Fibroblast of skin of left quadriceps (primary cell): ENCODE measurements at regions not wholly inside any gene's neighbourhood (a gene's known extent, or its start where the extent isn't known, plus 50 kb on each side); places are given as distances from the start of the nearest gene placed in this dataset.

Source experiments
- DNase-seq, 2 experiments: peaks; one replicate each; pipeline ENCODE4 v3.0.0-alpha.2; 2013; ENCODE audit warnings: low read depth in 2 of 2

DNA sequence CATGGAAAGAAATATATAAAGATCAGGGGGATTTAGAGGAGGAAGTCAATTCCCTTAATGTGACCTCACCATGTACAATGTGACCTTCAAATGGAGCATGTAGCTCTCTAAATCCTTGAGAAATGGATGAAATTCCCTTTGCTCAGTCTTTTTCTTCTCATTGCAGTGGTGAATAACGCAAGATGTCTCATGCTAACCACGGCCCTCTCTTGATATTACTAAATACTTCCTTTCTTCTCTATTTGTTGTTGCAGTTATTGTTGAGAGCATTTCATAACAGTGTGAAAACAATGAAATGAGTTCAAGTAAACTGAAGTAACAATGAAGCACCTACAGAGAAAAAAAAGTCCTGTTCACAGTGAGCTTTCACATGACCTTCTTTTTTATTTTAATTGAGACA, 55.6 kb downstream of the ZNF281 start:
- DNase-seq, result no peak

DNA sequence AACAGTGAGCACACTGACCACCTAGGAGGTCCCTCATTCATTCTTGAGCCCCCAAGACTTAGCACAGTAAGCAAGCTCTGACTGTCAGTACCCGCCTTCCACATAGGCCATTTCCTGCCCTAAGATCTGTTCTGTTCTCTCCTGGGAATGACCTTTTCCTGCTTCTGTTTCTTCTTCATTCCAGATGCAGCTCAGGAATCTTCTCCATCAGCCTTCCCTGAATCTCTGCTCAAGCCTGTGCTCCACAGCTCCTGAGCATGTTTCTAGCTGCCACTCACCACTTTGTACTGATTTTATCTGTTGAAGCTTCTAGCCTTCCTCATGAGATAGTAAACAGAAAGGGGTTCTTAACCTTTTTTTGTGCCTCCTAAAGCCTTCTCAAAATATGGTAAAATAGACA, 56.6 kb downstream of the ZNF281 start:
- DNase-seq, result peak in 1 of 2 experiments; percentile 41

DNA sequence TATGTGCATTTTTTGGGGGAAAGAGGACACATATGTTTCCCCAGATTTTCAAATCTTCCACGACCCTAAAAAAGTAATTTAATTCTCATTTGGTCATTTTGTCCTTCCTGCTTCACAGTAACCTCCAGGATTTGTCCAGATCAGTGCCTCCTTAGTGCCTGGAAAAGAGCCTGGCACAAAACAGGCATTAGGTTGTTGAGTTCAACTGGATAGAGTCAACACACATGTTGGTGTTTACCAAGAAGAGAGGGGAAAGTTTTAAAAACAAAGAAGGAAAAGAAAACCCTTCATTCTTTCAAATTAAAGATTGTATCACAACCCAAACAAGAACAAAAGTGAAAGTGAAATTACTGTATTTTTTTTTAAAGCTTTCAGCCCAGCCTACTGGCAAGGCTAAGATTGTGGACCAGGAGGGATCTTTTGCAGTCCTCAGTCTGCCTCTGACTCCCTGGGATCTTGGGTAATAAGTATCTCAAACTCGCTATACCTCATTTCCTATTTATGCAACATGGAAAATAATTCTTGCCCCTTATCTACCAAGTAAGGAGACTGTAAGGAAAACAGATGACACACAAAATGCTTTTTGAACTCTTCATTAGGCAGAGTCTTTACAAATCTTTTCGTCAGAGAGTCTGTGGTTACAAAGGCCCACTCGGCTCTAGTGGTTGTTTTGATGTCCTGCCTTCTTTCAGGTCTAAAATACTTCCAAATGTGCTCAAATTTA, 57.8 kb downstream of the ZNF281 start:
- DNase-seq, result peak; percentile 98 to 99

DNA sequence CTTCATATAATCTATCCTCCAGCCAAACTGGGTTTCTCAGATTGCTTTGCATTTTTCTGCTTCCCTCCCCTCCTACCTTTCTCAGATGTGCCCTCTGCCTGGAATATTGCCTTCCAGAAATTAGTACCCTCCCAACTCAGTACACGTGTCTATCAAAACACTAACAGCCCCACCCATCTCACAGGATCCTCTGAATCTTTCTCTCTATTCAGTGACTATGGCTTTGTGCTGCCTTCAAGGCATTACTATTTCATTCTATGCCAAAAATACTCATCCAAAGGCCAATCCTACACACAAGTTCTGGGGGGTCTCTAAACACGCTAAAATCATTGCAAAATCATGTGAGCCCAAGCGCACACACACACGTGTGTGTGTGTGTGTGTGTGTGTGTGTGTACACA, 58.4 kb downstream of the ZNF281 start:
- DNase-seq, result no peak

DNA sequence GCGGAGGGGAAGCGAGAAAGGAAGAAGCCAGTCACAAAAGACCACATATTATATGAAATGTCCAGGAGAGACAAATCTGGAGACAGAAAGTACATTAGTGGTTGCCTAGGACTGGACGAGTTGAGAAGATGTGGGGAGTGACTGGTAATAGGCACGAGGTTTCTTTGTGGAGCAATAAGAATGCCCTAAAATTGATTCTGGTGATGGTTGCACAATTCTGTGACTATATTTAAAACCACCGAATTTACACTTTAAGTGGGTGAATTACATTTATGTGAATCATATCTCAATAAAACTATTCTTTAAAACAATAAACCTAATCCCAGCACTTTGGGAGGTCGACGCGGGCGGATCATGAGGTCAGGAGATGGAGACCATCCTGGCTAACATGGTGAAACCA, 63.1 kb downstream of the ZNF281 start:
- DNase-seq, result peak in 1 of 2 experiments; percentile 47

DNA sequence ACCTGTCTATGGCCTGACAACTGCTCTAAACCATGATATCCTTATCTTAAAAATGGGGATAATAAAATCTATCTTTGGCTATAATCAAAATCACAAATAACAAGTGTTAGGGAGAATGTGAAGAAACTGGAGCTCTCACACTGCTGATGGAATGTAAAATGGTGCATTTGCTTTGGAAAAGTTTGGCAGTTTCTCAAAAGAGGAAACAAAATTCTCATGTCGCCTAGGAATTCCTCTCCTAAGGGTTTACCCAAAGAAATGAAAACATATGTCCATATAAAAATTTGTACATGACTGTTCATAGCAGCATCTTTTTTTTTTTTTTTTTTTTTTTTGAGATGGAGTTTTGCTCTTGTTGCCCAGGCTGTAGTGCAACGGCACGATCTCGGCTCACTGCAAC, 64.3 kb downstream of the ZNF281 start:
- DNase-seq, result peak; percentile 68 to 69

DNA sequence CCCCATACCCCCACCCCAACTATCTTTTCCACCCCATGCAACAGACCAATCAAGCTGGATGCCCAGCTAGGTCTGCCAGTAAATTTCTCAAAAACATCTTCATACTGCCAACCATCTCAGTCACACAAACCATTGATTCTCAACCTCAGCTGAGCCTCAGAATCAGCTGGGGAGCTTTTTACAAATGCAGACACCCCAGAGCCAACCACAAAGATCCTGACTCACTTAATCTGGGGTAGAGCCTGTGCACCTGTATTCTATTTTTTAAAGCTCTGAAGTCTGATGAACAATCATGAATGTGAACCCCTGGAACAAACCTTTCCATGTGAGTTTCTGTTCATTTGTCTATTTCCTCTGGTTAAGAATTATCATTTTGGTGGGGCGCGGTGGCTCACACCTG, 66.0 kb downstream of the ZNF281 start:
- DNase-seq, result no peak

DNA sequence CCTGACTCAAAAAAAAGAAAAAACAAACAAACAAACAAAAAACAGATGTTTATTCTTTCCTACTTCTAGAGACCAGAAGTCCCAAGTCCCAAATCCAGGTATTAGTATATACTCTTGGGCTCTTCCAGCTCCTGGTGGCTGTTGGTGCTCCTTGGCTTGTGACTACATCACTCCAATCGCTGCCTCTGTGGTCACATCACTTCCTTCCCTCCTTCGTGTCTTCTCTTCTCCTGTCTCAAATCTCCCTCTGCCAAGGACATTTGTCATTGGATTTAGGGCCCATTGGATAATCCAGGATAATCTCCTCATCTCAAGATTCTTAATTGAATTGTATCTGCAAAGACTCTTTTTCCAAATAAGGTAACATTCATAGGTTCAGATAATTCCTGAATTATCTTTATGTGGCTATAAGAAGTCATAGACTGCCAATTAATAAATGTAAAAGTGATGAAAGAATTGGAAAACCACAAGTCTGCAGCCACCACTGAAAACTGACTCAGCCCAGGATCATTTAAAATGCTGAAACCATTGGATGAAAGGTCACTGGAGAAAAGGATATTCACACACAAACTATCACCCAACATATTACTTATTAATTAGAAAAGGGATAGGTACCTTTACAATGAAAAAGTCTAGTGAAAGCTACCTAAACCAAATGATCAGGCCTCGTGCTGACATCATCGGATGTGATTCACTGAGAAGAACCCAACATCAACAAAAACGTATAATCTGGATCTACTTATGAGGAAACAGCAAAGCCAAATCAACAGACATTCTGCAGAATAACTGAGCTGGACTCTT, 67.1 kb downstream of the ZNF281 start:
- peak; percentile 76 to 77 for DNase-seq

DNA sequence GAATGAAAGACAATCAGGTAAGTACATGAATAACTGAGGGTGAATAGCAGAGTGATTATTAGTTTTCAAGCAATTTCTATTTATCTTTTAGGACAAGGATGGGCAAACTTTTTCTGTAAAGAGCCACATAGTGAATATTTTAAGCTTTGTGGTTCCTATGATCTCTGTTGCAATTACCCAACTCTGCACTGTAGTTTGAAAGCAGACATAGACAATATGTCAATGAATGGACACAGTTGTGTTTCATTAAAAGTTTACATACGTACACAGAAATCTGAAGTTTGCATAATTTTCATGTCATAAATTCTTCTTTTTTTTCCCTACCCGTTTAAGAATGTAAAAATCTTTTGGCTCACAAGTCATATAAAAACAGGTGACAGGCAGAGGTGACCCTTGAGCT, 71.4 kb downstream of the ZNF281 start:
- peak in 1 of 2 experiments; percentile 48 for DNase-seq

DNA sequence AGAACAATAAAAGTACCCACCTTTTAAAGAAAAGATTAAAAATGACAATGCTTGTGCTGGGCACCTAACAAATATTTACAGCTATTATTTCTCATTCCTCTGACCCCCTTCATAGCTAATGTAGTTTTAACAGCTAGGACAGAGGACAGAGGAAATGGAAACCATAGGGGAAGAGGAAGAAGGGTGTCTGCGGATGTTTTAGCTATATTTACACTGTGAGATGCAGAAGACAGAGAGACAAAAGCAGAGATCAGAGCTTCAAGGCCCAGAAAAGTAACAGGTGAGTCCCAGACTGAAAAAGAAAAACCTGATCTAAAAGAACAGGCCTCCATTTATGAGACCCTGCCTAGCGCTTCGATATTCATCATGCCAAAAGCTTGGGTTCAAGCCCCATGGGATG, 72.0 kb downstream of the ZNF281 start:
- no peak for DNase-seq

DNA sequence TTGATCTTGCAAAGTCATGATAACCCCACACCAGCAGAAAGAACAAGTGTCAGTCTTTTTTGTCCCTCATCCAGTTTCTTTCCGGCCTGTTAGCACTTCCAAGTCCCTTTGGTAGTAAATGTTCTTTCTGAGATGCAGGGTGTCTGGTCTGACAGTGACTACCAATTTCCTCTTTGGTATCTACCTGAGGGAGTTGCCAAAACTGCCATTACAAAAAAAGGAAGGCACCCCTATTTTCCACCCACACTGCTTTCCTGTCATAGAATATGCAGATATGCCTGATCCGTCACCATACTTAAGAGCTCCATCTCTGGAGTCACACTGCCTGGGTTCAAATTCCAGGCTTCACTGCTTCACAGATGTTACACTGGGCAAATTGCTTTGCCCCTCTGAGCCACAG, 72.4 kb downstream of the ZNF281 start:
- DNase-seq, result no peak

DNA sequence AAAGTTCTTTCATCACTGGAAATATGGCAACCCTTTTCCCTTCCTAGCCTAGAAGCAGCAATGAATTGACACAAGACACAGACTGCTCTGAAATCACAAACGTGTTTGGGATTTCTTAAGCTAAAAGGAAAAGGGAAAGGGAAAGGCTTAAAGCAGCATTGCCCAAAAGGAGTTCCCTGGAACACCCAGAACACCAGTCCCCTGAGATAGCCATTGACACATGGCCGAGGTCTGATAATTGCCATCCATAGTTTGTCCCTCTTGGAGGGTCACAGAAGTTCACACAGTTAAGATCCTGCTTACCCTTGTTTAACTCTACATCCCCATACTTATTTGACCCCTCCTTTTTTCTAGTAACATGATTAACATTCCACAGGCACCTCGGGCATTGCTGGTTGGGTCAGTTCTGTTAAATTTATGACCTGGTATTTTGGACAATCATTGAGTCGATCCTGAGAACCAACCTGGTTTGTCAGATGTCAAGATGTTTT, 72.9 kb downstream of the ZNF281 start:
- no peak for DNase-seq

DNA sequence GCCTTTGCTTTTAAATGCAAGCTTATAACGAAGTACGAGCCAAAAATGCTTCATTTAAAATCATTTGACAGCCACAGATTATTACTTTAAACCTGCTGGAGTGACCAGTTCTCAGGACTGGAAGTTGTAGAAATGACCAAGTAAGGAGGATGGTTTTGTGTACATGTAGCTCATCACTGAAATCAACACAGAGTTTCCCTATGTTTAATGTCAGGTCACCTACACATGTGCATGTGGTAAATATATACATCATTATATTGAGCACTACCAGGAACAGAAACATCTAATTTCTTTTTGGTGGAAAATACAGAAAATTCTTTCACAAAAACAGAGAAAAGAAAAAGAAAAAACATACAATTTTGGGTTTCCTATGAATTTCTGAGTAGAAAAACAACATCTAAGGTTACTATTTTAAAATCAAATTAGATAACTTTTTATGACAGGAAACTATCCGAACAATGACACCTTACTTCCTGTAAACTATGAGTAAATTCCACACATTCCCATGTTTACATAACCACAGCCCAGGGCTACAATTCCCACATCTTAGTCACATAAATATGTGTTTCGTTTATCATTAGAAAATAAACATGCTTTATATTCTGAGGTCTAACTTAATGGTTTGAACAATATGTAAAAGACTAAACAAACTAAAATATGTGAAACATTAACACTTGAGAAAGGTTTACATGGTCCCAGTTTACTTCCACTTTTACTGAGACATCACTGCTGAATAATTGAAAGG, 73.6 kb downstream of the ZNF281 start:
- DNase-seq, result peak; percentile 56 to 69

DNA sequence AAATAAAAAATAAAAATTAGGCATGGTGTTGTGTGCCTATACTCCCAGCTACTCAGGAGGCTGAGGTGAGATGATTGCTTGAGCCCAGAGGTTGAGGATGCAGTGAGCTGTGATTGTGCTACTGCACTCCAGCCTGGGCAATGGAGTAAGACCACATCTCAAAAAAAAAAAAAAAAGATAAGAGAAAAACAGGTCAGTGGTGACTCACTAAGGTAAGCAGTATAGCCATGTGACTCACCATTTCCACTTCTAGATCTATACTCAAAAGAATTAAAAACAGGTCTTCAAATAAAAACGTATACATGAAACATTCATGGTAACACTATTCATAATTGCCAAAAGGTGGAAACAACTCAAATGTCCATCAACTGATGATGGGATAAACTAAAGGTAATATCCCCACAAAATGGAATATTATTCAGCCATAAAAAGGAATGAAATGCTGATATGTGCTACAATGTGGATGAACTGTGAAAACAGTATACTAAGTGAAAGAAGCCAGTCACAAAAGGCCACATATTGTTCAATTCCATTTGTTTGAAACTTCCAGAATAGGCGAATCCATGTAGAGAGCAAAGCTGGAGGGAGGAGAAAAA, 75.1 kb downstream of the ZNF281 start:
- DNase-seq, result no peak

DNA sequence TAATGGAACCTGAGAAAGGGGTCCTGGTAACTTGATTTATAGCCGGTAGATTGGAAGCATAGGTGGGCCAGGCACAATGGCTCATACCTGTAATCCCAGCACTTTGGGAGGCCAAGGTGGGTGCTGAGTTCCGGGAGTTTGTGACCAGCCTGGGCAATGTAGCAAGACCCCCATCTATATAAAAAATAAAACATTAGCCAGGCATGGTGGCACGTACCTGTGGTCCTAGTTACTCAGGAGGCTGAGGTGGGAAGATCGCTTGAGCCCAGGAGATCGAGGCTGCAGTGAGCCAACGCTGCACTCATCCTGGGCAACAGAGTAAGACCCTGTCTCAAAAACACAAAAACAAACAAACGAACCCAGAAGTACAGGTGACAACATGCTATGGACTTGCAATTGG, 76.5 kb downstream of the ZNF281 start:
- no peak for DNase-seq

DNA sequence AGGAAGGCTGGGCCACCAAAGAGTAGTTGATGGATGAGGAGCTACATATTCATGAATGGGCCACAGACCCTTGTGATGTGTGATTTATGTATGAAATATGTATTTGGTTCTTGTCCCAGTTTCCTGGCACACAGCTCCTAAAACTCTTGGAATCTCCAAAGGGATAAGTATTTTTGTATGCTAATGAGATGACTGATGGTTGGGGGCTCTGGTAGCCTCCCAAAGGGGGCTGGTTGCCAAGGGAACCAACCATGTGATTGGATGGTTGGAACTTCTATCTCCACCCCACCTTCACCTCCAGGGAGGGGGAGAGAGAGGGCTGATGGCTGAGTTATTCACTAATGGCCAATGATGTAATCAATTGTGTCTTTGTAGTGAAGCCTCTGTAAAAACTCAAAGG, 77.1 kb downstream of the ZNF281 start:
- peak in 1 of 2 experiments; percentile 66 for DNase-seq

DNA sequence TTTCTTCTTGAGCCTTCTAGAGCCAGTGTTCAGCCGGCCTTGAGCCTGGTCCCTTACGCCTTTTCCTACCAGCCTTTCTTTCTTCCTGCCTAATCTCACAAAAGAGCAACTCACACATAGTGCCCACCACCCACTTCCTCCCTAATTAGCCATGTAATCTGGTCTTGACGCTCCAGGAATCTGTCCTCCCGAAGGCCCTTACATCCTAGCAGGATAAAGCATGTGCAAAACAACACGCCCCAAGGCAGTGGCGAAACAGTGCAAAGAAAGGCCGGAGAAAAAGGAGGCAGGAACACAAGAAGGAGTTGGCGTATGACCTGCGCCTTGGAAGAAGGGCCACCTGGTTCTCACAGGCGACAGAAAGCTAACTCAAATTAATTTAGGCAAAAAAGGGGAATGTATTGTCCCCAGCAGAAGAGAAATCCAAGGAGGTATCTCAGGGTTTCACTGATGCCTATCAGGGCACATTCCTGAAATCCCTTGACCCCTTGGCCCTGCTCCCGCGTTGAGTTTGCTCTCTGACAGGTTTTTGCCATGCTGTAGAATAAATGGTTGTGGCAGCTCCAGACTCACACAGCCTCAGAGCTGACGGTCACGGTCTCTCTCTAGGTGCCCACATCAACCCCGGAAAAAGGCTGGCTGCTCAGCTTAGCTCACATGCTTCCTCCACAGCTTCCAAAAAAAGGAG, 79.0 kb downstream of the ZNF281 start:
- no peak for DNase-seq

DNA sequence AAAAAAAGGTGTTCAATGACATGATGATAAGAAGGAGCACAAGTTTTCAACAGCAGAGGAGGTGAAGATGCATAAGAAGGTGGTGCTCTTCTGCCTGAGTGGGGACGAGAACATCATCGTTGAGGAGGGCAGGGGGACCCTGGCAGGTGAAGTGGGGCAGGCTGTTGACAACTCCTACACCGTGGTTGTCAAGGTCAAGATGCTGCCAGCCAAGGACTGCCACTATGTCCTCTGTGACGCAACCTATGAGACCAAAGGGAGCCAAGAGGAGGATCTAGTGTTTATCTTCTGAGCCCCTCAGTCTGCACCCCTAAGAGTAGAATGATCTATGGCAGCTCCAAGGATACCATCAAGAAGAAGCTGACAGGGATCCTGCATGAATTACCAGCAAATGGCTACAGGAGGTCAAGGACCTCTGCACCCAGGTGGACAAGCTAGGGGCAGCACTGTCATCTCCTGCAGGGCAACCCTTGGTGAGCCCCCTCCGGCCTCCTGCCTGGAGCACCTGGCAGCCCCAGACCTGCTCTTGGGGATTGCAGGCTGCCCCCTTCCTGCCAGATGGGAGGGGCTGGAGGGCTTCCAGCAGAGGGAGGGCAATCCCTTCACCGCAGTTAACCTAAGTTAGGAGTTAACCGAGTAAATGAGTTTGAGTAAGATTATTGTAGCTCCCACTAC, 80.5 kb downstream of the ZNF281 start:
- DNase-seq, result no peak

DNA sequence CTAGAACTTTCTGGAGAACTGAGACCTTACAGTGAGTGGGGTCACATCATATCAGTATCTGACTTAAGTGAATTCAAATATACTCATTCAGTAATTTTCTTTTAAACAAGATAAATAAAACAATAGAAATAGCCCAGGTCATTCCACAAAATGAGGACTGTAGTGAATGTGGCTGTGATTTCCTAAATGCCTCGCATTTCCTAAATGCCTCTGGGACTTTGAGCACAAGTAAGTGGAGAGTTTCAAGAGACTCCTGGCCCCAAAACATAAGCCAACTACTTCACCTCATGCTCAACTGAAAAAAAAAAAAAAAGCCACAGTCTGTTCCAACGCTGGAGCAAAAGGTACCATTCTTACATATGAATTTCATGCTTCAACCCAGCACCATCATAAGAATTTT, 81.5 kb downstream of the ZNF281 start:
- DNase-seq, result no peak

DNA sequence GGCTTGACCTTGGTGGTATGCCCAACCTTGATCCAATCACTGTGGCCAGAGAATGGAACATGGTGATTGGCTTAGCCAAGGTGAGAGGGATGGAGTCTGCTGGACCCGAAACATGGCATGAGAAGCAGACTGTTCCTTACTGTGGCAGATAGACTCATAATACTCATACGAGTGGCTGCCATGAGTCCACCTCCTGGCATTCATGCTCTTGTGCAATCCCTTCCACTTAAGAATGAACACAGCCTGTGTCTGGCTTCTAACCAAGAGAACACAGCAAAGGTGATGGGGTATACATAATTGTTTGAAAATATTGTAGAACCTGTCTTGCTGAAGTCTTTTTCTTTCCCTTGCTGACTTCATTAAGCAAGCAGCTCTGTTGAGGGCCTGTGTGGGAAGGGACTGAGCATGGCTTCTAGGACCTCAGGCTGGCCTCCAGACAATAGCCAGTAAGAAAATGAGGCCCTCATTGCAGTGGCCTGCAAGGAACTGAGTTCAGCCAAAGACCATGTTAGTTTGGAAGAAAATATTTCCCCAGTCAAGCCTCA, 85.9 kb downstream of the ZNF281 start:
- no peak for DNase-seq

DNA sequence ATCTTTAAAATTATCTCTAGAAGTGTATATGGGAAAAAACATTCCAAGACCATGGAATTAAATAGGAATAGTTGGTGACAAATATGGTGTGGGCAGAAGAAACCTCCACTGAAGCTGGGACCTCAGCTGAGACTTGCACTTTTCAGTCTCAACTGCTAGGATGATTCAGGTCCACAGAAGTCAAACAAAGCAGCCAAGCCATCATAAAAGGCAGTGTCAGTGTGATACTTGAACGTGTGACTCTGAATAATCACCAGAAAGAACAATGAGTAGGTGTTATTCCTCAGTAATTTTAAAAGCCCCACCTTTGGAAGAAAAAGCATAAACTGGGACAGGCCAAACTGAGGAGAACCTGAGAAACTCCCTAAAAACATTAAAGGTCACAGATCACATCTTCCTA, 90.7 kb downstream of the ZNF281 start:
- DNase-seq, result no peak
